GM21528 (cell line): ENCODE measurements at regions not wholly inside any gene's neighbourhood (a gene's known extent, or its start where the extent isn't known, plus 50 kb on each side); places are given as distances from the start of the nearest gene placed in this dataset.
"Not testable (repeated sequence)": the region's sequence is repeated elsewhere in the genome, so short reads cannot be mapped to it uniquely, and the experiment has no call there.

ENCODE experiments used
- ATAC-seq: cut with Tn5 transposase; IDR thresholded peaks from one replicate; pipeline ENCODE4 v1.9.1; 2021; ENCODE audit warnings: mild to moderate bottlenecking, moderate library complexity; ENCODE audit not compliant: unreplicated experiment, low FRiP score

DNA sequence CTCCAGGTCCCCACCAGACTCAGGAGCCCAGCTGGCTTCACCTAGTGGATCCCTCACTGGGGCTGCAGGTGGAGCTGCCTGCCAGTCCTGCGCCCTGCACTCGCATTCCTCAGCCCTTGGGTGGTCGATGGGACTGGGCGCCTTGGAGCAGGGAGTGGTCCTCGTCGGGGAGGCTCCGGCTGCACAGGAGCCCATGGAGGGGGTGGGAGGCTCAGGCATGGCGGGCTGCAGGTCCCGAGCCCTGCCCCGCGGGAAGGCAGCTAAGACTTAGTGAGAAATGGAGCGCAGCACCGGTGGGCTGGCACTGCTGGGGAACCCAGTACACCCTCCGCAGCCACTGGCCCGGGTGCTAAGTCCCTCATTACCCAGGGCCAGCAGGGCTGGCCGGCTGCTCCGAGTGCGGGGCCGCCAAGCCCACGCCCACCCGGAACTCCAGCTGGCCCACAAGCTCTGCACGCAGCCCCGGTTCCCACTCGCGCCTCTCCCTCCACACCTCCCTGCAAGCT, 203.4 kb downstream of the DSC3 start:
- ATAC-seq = not testable (repeated sequence)

DNA sequence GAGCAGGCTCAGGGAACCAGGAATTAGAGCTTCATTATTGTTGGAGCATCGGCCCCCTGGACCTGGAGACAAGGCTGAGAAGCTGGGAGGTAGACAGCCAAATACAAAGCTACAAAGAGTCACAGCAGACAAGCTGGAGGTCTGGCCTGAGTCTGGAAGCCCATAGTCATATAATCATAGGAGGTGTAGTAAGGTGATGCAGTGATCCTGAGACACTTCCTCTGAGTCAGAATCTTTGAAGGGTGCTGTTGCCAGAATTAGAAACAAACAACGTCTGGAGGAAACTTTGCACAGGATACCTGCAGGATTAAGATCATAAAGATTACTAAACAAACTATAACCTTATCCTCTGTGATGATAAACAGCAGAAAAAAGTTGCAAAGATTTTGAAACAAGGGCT, 213.8 kb downstream of the DSC3 start:
- no peak for ATAC-seq

DNA sequence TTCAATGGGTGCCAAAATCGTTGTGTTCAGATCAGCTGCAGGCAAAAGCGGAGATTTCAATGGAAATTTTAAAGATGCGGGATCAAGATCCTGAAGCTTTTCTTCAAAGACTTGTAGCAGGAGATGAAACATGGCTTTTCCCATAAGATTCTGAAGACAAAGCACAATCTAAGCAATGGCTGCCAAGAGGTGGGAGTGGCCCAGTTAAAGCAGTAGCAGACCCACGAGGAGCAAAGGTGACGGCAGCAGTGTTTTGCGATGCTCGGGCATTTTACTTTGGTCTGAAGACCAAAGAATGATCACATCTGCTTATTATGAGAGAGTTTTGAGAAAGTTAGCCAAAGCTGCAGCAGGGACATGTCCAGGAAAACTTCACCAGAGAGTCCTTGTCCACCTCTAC, 222.9 kb downstream of the DSC3 start:
- no peak for ATAC-seq

DNA sequence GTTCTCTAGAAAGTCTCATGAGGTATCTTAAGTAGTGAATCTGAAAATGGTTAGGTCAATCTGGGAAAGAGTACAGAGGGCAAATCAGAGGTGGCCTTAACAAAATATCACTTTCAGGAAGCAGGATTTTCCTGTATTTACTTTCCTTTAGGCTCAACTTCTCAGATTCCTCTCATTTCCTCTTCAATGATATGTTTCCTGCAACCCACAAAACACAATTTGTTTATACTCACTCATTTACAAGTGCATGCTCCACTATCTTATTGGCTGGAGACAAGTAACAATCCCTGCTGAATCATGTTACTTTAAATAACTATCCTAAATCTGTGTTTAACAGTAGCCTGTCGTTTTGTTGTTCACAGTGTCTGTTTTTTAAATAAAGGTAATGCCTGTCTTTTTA, 228.1 kb downstream of the DSC3 start:
- ATAC-seq = no peak

DNA sequence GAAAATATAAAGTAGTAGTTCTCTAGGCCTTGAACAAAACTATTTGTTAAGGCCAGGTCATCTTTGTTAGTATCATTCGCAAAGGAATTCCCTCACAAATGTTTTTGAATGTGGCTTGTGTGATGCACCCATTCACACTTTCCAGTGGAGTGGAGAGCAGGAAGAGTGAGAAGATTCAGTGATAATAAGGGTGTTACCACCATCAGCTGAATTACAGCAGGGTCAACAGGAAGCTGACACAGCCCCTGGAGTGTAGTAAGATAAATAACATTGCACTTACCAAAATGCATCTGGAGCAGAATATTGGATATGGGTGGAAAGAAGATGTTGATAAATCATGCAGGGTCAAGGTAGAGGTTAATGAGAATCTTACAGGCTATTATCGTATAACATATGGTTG, 231.0 kb downstream of the DSC3 start:
- no peak for ATAC-seq

DNA sequence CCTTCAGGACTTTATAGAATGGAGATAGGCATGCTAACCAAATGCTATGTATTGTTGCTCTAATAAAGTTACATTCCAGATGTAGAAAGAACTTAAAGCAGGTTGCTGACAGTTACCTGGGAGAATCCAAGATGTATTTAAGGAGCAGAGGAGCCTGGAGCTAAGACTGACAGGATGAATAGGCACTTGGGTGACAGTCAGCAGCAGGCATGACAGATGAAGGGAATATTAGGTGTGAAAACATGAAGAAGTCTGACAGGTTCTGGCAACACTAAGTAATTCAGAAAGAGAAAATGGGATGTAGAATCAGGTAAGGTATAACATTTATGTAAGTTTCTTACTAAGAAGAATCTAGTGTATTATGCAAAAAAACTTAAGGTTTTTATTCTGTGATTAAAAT, 232.0 kb downstream of the DSC3 start:
- ATAC-seq = no peak

DNA sequence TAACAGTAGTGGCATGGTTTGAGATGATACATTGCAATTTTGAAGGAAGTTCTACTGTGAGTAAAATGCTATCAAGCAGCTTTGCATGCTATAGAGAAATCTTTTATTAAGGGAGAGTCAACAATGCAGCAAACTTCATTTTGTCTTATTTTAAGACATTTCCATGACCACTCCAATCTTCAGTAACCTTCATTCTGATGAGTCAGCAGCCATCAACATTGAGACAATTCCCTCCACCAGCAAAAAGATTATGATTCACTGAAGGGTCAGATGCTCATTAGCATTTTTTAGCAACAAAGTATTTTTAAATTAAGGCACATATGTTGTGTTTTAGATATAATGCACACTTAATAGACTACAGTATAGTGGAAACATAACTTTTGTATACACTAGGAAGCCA, 235.7 kb downstream of the DSC3 start:
- no peak for ATAC-seq

DNA sequence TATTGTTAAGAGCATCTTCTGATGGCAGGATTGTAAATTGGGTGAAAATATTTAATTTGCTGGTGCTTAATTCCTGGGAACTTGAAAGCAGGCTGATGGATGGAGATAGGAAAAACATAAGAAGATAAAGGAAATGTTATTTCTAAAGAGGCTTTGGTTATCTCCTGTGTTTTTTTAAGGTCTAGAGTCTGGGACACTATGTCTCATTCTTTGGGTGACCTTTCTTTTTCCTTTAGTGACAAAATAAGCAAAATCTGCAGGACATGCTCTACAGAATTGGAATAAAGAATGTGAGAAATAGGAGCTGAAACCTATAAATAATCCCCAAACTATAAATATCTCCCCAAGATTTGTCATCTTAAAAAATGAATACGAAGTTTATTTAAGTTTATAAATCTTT, 241.7 kb downstream of the DSC3 start:
- ATAC-seq = no peak

DNA sequence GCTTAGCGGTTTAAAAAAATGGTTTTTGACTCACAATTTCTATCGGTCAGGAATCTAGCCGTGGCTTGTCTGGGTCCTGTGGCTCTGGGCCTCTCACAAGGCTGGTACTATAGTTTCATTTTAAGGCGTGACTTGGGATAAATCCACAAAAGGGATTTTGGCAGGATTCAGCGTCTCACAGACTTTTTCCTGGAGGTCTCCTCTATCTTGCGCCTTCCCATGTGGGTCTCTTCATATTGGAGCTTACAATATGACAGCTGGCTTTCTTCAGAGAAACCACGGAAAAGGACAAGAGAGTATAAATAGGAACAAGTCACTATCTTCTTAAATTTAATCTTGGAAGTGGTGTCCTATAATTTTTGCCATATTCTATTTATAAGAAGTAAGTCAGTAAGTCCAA, 250.5 kb downstream of the DSC3 start:
- no peak for ATAC-seq

DNA sequence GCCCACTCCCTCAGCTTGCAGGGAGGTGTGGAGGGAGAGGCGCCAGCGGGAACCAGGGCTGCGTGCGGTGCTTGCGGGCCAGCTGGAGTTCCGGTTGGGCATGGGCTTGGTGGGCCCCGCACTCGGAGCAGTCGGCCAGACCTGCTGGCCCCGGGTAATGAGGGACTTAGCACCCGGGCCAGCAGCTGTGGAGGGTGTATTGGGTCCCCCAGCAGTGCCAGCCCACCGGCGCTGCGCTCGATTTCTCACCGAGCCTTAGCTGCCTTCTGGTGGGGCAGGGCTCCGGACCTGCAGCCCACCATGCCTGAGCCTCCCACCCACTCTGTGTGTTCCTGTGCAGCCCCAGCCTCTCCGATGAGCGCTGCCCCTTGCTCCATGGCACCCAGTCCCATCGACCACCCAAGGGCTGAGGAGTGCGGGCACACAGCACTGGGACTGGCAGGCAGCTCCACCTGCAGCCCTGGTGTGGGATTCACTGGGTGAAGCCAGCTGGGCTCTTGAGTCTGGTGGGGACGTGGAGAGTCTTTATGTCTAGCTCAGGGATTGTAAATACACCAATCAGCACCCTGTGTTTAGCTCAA, 254.0 kb downstream of the DSC3 start:
- ATAC-seq = not testable (repeated sequence)

DNA sequence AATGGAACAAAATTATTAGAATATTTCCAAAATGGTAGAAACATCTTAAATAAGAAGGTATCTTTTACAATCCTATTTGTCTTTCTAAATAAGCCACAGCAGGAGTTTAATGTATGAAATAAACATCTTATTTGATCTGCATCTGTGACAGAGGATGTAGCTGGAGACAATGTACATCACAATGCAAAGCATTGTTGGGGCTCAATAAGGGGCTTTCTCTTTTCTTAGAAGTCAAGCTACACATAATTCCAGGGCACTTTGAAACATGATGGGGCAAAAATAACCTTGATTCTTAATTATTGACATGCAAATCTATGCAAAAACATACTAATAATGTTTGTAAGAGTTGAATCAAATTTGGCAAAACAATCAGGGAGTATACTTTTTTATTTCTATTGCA, 255.1 kb downstream of the DSC3 start:
- no peak for ATAC-seq

DNA sequence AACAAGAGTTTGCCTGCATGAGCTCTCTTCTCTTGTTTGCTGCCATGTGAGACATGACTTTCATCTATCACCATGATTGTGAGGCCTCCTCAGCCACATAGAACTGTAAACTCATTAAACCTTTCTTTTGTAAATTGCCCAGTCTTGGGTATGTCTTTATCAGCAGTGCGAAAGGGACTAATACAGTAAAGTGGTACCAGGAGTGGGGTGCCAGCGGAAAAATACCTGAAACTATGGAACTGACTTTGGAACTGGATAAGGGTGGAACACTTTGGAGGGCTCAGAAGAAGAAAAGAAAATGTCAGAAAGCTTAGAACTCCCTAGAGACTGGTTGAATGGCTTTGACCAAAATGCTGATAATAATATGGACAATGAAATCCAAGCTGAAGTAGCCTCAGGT, 260.9 kb downstream of the DSC3 start:
- no peak for ATAC-seq

DNA sequence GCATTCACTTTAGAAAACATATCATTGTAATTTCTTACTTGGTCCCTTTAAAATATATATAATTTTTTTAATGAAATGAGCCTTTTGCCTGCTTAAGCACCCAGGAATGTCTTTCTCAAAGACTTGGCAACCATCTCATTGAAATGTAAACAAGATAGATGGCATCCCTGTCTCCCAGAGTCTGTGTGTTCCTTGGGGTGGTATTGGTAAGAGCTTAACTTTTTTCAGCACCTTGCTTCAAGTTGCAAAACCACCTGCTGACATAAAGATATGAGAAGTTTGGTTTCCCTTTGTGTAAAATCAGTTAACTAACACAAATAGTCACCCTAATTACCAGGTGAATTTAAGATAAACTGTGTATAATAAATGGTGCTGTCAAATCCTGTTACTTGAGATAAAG, 266.9 kb downstream of the DSC3 start:
- no peak for ATAC-seq

DNA sequence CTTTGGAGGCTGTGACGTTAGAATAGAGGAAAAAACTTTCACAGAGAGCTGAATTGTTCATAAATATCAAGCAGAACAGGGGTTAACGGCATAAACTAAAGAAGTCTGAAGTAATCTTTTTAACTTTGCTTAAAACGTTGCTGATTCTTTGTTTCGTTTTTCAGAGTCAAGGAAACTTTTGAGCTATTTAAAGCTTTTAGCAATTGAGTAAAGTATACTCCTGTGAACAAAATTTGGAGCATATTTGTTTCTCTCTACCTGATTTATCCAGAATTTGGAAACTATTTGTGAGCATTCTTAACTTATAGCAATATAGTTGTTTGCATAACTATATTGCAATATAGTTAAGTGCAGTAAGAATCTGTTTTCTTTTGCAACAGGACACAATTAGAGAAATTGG, 270.4 kb downstream of the DSC3 start:
- not testable (repeated sequence) for ATAC-seq

DNA sequence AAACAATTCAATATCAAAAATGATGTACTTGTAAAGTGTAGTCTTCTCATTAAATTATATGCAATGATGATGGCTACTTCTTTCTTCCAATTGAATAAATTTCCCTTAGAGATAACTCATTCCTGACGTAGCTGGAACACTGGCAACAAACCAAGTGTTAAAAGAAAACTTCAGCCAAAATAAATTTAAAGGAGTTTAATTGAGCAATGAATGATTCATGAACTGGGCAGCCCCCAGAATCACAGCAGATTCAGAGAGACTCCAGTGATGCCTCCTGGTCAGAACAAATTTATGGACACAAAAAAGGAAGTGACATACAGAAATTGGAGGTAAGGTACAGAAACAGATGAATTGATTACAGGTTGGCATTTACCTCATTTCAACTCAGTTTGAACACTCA, 276.5 kb downstream of the DSC3 start:
- ATAC-seq = no peak

DNA sequence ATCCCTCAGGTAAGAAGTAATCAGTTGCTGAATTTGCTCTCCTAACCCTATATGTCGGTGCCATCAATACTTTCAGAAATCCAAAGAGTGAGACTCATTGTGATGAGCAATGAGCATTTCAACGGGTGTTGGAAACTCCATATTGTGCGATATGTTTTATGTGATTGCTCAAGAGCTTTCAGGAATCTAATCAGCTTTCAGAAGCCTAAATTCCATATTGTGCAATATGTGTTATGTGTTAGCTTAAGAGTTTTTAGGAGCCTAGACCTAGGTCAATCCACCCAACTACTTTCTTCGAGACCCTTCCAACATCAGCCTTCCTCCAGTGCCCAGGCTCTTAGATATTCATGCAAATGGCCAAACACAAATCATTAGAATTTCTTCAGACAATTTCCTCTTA, 277.3 kb downstream of the DSC3 start:
- no peak for ATAC-seq

DNA sequence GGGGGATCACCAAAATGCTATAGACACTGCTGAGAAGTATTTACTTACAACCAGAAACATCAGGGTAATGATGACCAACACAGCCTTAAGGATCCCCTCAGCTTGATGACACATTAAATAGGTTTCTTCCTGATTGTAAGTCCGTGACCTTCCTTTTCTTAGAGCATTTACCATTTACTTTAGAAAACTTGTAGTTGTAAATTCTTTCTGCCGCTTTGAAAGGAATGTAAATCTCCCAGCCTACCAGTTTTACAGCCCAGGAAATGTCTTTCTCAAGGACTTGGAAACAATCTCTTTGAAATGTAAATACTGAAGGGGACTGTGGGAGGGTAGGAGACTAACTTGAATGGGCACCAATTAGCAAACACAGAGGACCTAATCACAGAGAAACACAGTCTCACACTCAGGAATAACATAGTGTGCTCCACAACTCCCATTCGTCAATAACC, 278.6 kb downstream of the DSC3 start:
- no peak for ATAC-seq

DNA sequence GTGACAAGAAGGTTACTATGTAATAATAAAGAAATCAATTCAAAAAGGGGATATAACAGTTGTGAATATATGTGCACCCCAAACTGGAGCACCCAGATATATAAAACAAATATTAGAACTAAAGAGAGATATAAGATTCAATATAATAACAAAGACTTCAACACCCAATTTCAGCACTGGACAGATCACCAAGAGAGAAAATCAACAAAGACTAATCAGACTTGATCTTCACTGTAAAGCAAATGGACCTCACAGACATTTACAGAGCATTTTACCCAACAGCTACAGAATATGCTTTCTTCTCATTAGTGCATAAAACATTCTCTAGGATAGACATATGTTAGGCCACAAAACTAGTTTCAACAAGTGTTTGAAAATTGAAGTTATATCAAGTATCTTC, 287.7 kb downstream of the DSC3 start:
- no peak for ATAC-seq

DNA sequence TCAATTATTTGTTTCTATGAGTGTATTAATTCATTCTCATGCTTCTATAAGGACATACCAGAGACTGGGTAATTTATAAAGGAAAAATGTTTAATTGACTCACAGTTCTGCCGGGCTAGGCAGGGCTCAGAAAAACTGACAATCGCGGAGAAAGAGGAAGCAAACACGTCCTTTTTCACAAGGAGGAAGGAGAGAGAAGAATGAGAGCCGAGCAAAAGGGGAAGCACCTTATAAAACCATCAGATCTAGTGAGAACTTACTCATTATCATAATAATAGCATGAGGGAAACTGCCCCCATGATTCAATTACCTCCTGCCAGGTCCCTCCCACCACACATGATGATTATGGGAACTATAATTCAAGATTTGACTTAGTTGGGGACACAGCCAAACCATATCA, 294.0 kb downstream of the DSC3 start:
- no peak for ATAC-seq

DNA sequence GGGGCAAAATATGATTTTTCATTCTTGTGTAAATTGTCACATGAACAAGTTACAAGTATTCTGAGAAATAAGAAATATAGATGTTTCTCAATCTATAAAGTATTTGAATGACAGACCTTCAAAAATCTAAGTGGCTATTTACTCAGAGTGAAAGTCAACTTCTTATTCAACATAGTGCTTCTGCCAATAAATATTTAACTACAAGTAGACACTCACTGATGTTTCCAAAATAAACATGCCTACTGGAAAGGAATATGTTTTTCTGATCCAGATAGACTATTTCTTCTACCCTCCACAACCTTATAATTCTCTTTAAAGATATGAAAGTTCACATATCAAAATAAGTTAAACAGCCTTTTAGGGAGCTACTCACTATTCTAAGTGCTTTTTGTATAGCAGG, 296.3 kb downstream of the DSC3 start:
- no peak for ATAC-seq

DNA sequence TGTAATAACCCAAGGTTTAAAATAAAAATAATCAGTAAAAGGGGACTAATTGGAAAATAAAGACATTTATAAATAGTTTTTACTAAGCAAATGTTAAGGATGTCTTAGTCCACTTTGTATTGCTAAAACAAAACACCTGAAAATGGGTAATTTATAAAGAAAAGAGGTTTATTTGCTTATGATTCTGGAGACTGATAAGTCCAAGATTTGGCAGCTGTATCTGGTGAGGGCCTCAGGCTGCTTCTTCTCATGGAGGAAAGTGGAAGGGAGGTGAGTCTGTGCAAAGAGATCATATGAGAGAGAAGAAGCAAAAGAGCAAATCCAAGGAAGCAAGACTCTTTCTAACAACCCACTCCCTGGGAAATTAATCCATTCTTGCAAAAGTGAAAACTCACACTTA, 299.5 kb downstream of the DSC3 start:
- ATAC-seq = no peak

DNA sequence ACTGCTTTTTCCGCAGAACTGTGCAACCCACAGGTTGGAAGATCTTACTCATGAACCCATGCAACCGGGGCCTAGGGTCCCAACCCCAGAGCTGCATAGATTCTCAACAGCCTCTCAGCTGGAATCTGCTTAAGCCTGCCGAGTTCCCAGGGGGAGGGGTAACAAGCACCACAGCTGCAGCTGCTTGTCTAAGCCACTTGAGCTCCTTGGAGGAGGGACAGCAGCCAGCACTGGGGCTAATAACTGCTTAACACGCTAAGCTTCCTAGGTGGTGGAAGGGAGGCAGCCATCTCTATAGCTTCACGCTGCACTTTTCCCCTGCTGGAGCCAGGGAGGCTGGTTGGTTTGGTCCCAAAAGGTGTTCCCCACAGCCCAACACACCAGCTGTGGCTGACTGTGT, 311.6 kb downstream of the DSC3 start:
- no peak for ATAC-seq

DNA sequence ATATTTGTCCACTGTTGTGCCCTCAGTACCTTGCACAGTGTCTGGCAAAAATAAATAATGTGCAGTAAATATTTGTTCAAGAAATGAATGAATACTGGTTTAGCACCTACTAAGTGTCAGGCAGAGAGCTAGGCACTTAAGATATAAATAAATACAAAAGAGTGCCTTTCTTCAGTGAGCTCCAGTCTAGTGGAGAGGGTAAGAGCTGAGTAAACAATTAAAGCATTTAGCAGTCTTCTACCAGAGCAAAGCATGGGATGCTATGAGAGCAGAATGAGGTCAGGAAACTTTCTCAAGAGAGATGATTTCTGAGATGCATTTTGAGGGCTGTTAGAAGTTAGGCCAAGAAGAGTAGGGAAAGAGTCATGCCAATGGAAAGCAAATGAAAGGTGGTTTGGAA, 314.7 kb downstream of the DSC3 start:
- no peak for ATAC-seq
